ENCODE measurements at regions not wholly inside any gene's neighbourhood (a gene's known extent, or its start where the extent isn't known, plus 50 kb on each side); places are given as distances from the start of the nearest gene placed in this dataset.

GRCh38 chr17:65346166-65346565 is 209.0 kb downstream of the RGS9 start:
- TF ChIP-seq CBX8 (IDR thresholded peaks at IDR 0.05; ENCODE audit: borderline replicate concordance, extremely low read depth, low read depth, low read length, poor library complexity, severe bottlenecking): no peak
- TF ChIP-seq, protein P1, sequence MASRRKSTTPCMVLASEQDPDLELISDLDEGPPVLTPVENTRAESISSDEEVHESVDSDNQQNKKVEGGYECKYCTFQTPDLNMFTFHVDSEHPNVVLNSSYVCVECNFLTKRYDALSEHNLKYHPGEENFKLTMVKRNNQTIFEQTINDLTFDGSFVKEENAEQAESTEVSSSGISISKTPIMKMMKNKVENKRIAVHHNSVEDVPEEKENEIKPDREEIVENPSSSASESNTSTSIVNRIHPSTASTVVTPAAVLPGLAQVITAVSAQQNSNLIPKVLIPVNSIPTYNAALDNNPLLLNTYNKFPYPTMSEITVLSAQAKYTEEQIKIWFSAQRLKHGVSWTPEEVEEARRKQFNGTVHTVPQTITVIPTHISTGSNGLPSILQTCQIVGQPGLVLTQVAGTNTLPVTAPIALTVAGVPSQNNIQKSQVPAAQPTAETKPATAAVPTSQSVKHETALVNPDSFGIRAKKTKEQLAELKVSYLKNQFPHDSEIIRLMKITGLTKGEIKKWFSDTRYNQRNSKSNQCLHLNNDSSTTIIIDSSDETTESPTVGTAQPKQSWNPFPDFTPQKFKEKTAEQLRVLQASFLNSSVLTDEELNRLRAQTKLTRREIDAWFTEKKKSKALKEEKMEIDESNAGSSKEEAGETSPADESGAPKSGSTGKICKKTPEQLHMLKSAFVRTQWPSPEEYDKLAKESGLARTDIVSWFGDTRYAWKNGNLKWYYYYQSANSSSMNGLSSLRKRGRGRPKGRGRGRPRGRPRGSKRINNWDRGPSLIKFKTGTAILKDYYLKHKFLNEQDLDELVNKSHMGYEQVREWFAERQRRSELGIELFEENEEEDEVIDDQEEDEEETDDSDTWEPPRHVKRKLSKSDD (conservative IDR thresholded peaks at IDR 0.05; ENCODE audit: low read length): no peak
- TF ChIP-seq ELF1 (tag; IDR thresholded peaks at IDR 0.05): no peak
- no peak for TF ChIP-seq EZH2 (IDR thresholded peaks at IDR 0.05; ENCODE audit: borderline replicate concordance, low read depth, low read length)
- no peak for TF ChIP-seq FOXJ3 (CRISPR knock-in tag; IDR thresholded peaks at IDR 0.05)
- no peak for TF ChIP-seq HDAC1 (IDR thresholded peaks at IDR 0.05)
- TF ChIP-seq, protein P2, sequence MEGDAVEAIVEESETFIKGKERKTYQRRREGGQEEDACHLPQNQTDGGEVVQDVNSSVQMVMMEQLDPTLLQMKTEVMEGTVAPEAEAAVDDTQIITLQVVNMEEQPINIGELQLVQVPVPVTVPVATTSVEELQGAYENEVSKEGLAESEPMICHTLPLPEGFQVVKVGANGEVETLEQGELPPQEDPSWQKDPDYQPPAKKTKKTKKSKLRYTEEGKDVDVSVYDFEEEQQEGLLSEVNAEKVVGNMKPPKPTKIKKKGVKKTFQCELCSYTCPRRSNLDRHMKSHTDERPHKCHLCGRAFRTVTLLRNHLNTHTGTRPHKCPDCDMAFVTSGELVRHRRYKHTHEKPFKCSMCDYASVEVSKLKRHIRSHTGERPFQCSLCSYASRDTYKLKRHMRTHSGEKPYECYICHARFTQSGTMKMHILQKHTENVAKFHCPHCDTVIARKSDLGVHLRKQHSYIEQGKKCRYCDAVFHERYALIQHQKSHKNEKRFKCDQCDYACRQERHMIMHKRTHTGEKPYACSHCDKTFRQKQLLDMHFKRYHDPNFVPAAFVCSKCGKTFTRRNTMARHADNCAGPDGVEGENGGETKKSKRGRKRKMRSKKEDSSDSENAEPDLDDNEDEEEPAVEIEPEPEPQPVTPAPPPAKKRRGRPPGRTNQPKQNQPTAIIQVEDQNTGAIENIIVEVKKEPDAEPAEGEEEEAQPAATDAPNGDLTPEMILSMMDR (IDR thresholded peaks at IDR 0.05 in 2 of 3, conservative IDR thresholded peaks at IDR 0.05 in 1 of 3; ENCODE audit: insufficient read depth in 2 of 3, low read depth in 1 of 3, low read length in 3 of 3): no peak
- TF ChIP-seq ZFP1 (CRISPR knock-in tag; IDR thresholded peaks at IDR 0.05): no peak
- TF ChIP-seq HNRNPH1 (optimal IDR thresholded peaks at IDR 0.05; ENCODE audit: low read depth, low read length): no peak
- TF ChIP-seq GABPA (tag; conservative IDR thresholded peaks at IDR 0.05; ENCODE audit: low read depth): no peak
- no peak for TF ChIP-seq ASH1L (IDR thresholded peaks at IDR 0.05; ENCODE audit: borderline replicate concordance, low read depth, partially characterized antibody)
- no peak for TF ChIP-seq HNRNPLL (IDR thresholded peaks at IDR 0.05; ENCODE audit: low read depth, low read length, poor library complexity, severe bottlenecking)
- TF ChIP-seq, protein P3, sequence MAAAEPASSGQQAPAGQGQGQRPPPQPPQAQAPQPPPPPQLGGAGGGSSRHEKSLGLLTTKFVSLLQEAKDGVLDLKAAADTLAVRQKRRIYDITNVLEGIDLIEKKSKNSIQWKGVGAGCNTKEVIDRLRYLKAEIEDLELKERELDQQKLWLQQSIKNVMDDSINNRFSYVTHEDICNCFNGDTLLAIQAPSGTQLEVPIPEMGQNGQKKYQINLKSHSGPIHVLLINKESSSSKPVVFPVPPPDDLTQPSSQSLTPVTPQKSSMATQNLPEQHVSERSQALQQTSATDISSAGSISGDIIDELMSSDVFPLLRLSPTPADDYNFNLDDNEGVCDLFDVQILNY (CRISPR knock-in tag; IDR thresholded peaks at IDR 0.05): no peak
- no peak for TF ChIP-seq ZNF778 (CRISPR knock-in tag; IDR thresholded peaks at IDR 0.05)
